SK-N-SH treated with all-trans-retinoic acid at 6 μM for 48 hours (cell line): ENCODE measurements at regions not wholly inside any gene's neighbourhood (a gene's known extent, or its start where the extent isn't known, plus 50 kb on each side); places are given as distances from the start of the nearest gene placed in this dataset.

Experiments
- PATZ1 ChIP-seq: fragments of 250-450 bp; sonication (Bioruptor Pico); IDR thresholded peaks from 2 replicates; pipeline ENCODE4 v1.8.0; 2020; ENCODE audit warnings: mild to moderate bottlenecking, moderate library complexity, borderline replicate concordance
- PPARA ChIP-seq: fragments of 250-450 bp; sonication (Bioruptor Pico); IDR thresholded peaks from 2 replicates; pipeline ENCODE4 v1.5.0; 2020; ENCODE audit warnings: mild to moderate bottlenecking, borderline replicate concordance
- RARB ChIP-seq: fragments of 250-450 bp; sonication (Bioruptor Pico); IDR thresholded peaks from 2 replicates; pipeline ENCODE4 v1.8.0; 2021; ENCODE audit warnings: mild to moderate bottlenecking, moderate library complexity
- ZFP30 ChIP-seq: fragments of 450-650 bp; formaldehyde crosslinking; IDR thresholded peaks from 2 replicates; pipeline ENCODE4 v1.5.0; 2022; ENCODE audit warnings: mild to moderate bottlenecking, moderate library complexity

DNA sequence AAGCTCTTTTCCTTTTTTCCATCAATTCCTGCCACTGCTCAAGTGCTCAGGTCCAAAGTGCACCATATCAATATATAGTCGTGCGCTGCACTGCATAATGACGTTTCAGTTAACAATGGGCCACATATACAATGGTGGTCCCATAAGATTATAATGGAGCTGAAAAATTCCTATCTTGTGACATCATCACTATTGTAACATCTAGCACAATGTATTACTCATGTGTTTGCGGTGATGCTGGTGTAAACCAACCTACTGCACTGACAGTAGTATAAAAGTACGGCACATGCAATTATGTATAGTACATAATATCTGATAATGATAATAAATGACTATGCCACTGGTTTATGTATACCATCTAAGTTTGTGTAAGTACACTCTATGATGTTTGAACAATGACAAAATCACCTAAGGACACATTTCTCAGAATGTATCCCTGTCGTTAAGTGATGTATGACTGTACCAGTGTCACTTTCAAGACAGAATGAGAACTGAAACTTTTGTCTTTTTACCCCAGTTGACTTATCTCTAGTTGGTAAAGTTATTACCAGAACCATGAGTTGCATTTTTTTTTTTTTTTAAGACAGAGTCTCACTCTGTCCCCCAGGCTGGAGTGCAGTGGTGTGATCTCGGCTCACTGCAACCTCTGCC, 53.7 kb upstream of the INSM2 start:
- TF ChIP-seq PATZ1 (CRISPR knock-in tag) (no peak), RARB (CRISPR knock-in tag) (no peak), PPARA (CRISPR knock-in tag) (no peak), ZFP30 (CRISPR knock-in tag) (no peak)
